Duodenal mucosa (tissue), 2 donors: ENCODE measurements at regions not wholly inside any gene's neighbourhood (a gene's known extent, or its start where the extent isn't known, plus 50 kb on each side); places are given as distances from the start of the nearest gene placed in this dataset.
"Not testable (repeated sequence)": the region's sequence is repeated elsewhere in the genome, so short reads cannot be mapped to it uniquely, and the experiment has no call there.

Source experiments
- H3K27ac ChIP-seq: one replicate; pipeline ENCODE4 v1.7.0; 2013; ENCODE audit warnings: low read depth, low read length
- H3K27me3 ChIP-seq, 2 donors: one replicate each; pipeline ENCODE4 v1.7.0; 2013; ENCODE audit warnings: low read length in 2 of 2, control low read depth in 1 of 2; ENCODE audit not compliant: insufficient read depth in 2 of 2, control insufficient read depth in 1 of 2
- H3K36me3 ChIP-seq, 2 donors: one replicate each; pipeline ENCODE4 v1.7.0; 2013; ENCODE audit warnings: low read length in 2 of 2, control low read depth in 1 of 2; ENCODE audit not compliant: insufficient read depth in 2 of 2, control insufficient read depth in 1 of 2
- H3K4me1 ChIP-seq, 2 donors: one replicate each; pipeline ENCODE4 v1.7.0; 2013; ENCODE audit warnings: low read length in 2 of 2, control low read depth in 1 of 2; ENCODE audit not compliant: insufficient read depth in 2 of 2, control insufficient read depth in 1 of 2
- H3K4me3 ChIP-seq, 2 donors: one replicate each; pipeline ENCODE4 v1.7.0; 2013; ENCODE audit warnings: low read length in 2 of 2, low read depth in 1 of 2
- H3K9ac ChIP-seq, 2 donors: one replicate each; pipeline ENCODE4 v1.7.0; 2013; ENCODE audit warnings: low read length in 2 of 2, low read depth in 1 of 2
- H3K9me3 ChIP-seq, 2 donors: one replicate each; pipeline ENCODE4 v1.7.0; 2013; ENCODE audit warnings: low read length in 2 of 2, control low read depth in 1 of 2; ENCODE audit not compliant: control insufficient read depth in 1 of 2

DNA sequence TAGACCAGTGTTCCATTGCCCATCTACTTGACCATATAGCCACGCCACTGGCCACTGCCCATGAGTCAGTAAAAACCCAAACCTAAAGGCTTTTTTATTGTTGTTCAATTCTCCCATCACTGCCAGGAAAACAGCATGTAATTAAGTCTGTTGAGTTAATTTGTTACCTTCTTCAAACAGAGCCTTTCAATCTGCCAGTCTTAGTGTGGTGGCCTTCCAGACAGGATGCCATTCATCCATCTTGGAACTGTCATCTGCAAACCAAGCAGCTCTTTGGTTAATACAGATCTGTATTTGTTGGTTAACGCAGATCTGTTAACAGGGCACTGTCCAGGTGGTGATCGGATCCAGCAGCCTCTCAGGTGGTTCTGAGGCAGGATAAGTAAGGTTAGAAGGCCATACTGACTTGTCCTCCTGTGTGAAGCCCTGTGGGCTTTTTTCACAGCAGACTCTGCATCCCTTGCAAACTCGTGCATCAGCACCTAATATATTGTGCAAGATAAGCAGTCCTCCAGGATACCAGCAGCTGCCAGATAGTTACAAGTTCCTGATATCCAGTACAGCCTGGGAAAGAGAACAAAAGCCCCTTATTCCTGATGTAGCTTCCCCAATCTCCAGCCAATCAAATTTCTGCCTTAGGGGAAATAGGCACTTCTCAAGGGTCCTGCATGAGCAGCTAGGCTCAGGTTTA is 59.1 kb upstream of the DHRS4 start:
- Histone ChIP-seq H3K9me3 (no peaks in the 10 kb centered on the region), H3K27me3 (no peaks in the 10 kb centered on the region), H3K27ac (no peak overlapping the region), H3K4me3 (no peak overlapping the region), H3K9ac (no peak overlapping the region), H3K36me3 (no peaks in the 10 kb centered on the region), H3K4me1 (peaks cover 7 to 10% of the 10 kb centered on the region in 2 donors)

DNA sequence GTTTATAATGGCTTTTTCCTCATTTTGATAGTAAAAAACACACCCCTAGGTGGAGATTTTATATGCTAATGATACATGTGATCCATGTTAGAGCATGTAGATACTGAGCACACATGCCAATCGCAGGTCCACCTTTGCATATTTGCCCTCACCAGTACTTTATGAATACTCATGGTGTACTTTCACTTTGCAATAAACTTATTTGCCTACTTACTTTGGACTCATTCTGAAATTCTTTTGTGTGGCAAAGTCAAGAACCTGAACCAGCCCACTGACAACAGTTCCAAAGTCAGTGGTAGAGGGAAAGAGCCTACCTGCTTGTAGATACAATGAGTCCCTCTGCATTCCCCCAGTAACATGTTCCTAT is 58.5 kb upstream of the DHRS4 start:
- H3K4me1 ChIP-seq = peaks cover 7 to 13% of the 10 kb centered on the region in 2 donors
- no peak overlapping the region for H3K27ac ChIP-seq
- no peak overlapping the region for H3K9ac ChIP-seq
- H3K4me3 ChIP-seq = no peak overlapping the region
- H3K27me3 ChIP-seq = no peaks in the 10 kb centered on the region
- H3K36me3 ChIP-seq = no peaks in the 10 kb centered on the region
- H3K9me3 ChIP-seq = no peaks in the 10 kb centered on the region

DNA sequence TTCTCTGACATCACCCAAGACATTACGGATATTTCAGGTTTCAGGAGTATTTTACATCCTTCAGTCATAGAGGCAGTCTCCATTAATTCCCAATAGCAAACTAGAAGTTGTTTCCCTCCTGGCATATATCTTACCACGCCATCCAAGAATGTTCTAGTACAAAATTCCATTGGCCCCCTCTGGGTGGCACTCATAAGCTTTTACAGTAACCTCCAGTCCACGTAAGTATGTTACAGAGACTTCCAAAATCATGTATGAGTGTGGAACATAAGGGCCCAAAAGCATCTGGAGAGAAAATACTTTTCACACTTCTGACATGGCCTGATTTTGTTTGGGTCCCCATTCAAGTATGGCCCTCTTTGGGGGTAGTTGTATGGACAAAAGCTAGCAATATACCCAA is 58.1 kb upstream of the DHRS4 start:
- Histone ChIP-seq H3K4me1 (peaks cover 11 to 18% of the 10 kb centered on the region in 2 donors), H3K9me3 (no peaks in the 10 kb centered on the region), H3K27me3 (no peaks in the 10 kb centered on the region), H3K4me3 (no peak overlapping the region), H3K36me3 (no peaks in the 10 kb centered on the region), H3K9ac (no peak overlapping the region), H3K27ac (no peak overlapping the region)

DNA sequence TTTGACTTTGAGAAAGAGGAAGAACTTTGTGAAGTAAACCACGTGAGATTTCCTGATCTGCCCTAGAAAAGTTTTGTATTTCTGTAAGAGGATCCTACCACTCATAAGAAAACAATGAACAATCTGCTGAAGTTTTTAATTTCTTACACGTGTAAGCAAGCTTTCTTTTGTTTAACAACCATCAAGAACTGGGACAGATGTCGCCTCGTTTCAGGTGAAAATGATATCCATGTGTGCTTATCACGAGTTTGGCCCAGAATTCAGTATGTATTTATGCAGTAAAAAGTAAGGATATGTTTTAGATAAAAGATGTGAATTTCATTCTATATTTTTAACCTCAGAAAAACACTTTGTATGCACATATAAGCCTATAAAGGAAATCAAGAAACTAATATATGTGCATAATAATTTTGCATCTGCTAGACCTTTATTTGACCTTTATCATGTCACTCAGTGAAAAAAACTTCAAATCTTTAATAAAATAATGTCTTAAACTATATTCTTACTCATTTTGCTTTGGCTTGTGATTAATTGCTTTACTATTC is 56.9 kb upstream of the DHRS4 start:
- no peaks in the 10 kb centered on the region for H3K9me3 ChIP-seq
- no peaks in the 10 kb centered on the region for H3K36me3 ChIP-seq
- no peak overlapping the region for H3K4me3 ChIP-seq
- no peak overlapping the region for H3K9ac ChIP-seq
- peaks cover 16 to 21% of the 10 kb centered on the region in 2 donors for H3K4me1 ChIP-seq
- no peaks in the 10 kb centered on the region for H3K27me3 ChIP-seq
- H3K27ac ChIP-seq = no peak overlapping the region

DNA sequence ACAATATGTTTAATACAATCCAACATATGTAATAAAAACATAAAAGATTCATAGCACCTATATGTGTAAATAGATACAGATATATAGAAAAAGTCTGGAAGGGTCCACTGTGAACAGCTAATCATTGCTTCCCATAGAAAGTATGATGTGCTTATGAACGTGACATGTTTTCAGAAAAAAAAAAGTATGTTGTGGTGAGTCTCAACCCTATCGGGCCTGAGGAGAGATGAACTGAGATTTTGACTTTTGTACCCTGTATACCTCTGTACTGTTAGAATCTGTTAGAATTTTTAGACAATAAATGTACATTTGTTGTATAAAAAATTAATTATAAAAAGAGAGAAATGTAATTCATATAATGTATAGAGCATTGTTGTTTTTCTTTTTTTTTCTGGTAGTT is 56.3 kb upstream of the DHRS4 start:
- not testable (repeated sequence) for H3K27ac ChIP-seq, H3K9me3 ChIP-seq, H3K27me3 ChIP-seq, H3K4me3 ChIP-seq, H3K9ac ChIP-seq, H3K36me3 ChIP-seq
- H3K4me1 ChIP-seq = peaks cover 16 to 21% of the 10 kb centered on the region in 2 donors

DNA sequence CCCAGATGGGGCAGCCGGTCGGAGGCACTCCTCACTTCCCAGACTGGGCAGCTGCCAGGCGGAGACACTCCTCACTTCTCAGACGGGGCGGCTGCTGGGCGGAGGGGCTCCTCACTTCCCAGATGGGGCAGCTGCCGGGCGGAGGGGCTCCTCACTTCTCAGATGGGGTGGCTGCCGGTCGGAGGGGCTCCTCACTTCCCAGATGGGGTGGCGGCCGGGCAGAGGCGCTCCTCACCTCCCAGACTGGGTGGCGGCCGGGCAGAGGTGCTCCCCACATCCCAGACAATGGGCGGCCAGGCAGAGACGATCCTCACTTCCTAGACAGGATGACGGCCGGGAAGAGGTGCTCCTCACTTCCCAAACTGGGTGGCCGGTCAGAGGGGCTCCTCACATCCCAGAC is 55.2 kb upstream of the DHRS4 start:
- H3K27ac ChIP-seq, H3K27me3 ChIP-seq, H3K9ac ChIP-seq, H3K9me3 ChIP-seq, H3K36me3 ChIP-seq, H3K4me3 ChIP-seq: not testable (repeated sequence)
- H3K4me1 ChIP-seq = peaks cover 16 to 23% of the 10 kb centered on the region in 2 donors

DNA sequence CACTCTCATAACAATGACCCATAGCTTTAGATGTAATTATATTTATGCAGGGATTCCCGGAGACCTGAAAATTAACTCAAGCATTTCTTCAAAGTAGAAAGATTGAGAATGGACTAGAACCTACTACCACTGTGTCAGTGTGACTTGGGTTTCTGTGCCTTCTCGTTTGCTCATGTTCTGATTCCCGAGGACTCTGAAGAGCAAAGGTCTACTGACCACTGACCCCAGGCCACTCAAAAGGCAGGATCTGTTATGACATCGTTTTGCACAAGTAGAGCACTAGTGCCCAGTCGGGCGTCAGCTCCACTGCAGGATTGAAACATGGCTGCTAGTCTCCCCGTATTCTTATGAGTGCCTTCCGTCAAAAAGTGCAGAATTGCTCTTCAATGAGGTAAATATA is 53.8 kb upstream of the DHRS4 start:
- peaks cover 18 to 24% of the 10 kb centered on the region in 2 donors for H3K4me1 ChIP-seq
- no peak overlapping the region for H3K27ac ChIP-seq
- H3K9ac ChIP-seq = no peak overlapping the region
- H3K9me3 ChIP-seq = no peaks in the 10 kb centered on the region
- no peaks in the 10 kb centered on the region for H3K27me3 ChIP-seq
- no peak overlapping the region for H3K4me3 ChIP-seq
- H3K36me3 ChIP-seq = no peaks in the 10 kb centered on the region

DNA sequence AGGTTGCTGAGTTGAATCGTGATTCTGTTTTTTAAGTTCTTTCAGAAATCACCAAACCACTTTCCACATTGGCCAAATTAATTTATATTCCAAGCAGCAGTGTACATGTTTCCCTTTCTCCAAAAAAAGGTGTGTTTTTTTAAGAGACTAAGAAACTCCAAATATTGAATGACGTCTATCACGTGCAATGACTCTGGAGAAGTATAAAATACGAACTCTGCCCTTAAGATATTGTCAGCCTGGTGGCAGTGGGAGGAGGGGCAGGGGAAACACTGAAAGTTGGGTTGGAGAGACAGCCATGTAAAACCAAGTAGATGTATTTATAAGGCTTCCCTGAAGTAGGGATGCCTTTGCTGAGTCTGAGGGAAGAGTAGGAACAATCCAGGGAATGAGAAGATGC is 50.1 kb upstream of the DHRS4 start:
- no peaks in the 10 kb centered on the region for H3K36me3 ChIP-seq
- no peak overlapping the region for H3K27ac ChIP-seq
- no peaks in the 10 kb centered on the region for H3K9me3 ChIP-seq
- no peak overlapping the region for H3K9ac ChIP-seq
- no peak overlapping the region for H3K4me3 ChIP-seq
- H3K27me3 ChIP-seq = no peaks in the 10 kb centered on the region
- H3K4me1 ChIP-seq = peaks cover 19 to 22% of the 10 kb centered on the region in 2 donors
